Testis (tissue), 2 donors: ENCODE measurements at regions not wholly inside any gene's neighbourhood (a gene's known extent, or its start where the extent isn't known, plus 50 kb on each side); places are given as distances from the start of the nearest gene placed in this dataset.

Experiments
- DNase-seq: peaks from one replicate; pipeline ENCODE4 v3.0.0-alpha.2; 2019
- H3K27ac ChIP-seq, 2 donors: fragments of 200-600 bp; sonication (generic); one replicate each; pipeline ENCODE4 v1.5.1; 2019
- H3K27me3 ChIP-seq: fragments of 200-600 bp; sonication (generic); one replicate; pipeline ENCODE4 v1.5.1; 2019
- H3K36me3 ChIP-seq: fragments of 200-600 bp; sonication (generic); one replicate; pipeline ENCODE4 v1.5.1; 2017; ENCODE audit warnings: low read depth; ENCODE audit errors: missing control alignments
- H3K4me1 ChIP-seq: fragments of 200-600 bp; sonication (generic); one replicate; pipeline ENCODE4 v1.5.1; 2019
- H3K4me3 ChIP-seq, 2 donors: fragments of 200-600 bp; sonication (generic); one replicate each; pipeline ENCODE4 v1.5.1; 2017 to 2019
- H3K9me3 ChIP-seq: fragments of 200-600 bp; sonication (generic); one replicate; pipeline ENCODE4 v1.5.1; 2017
- POLR2A ChIP-seq: fragments of 450-650 bp; IDR thresholded peaks from one replicate; pipeline ENCODE4 v1.6.1; 2017; ENCODE audit warnings: antibody characterized with exemption, mild to moderate bottlenecking, moderate library complexity
- WGBS, 2 donors: methylation state at CpG; one replicate each; pipeline ENCODE4 v1.1.5; 2018; 5-methylcytosine and 5-hydroxymethylcytosine counted together
- intact Hi-C: fragments of 100-400 bp; cut with DNase I; formaldehyde crosslinking; loops from one replicate; pipeline ENCODE4 v1.15.1; 2023; ENCODE audit warnings: low total_unique reads
- TF ChIP-seq, protein P1 (sequence below), 3 experiments: fragments of 450-650 bp in 2 of 3; fragments of 200-600 bp in 1 of 3; sonication (generic) in 1 of 3; IDR thresholded peaks; one replicate each; pipeline ENCODE4 v1.5.1; 2016 to 2019; ENCODE audit warnings: antibody characterized with exemption in 3 of 3, mild to moderate bottlenecking in 2 of 3, moderate library complexity in 1 of 3

DNA sequence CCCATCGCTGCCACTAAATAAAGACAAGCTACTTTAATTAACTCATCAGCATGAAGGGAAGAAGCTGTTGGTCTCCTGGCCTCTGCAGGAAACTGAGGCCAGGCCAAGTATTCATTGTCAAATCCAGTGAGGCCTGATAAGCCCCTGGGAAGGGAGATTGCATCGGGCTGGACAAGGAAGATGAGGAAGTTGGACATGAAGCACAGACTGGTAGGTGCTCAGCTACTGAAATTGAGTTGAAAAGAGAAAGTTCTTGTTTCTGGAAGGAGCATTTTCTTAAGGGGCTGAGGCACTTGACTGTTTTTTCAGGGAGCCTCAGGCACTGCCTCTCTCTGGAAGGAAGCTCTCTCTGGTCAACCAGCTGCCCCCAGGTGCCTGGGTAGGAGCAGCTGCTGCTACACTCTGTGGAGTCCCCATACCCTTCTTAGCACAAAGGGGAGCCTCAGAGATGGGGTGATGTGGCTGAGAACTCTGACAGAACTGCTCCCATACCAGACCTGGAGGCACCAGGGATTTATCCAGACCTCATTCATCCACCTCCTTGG lies 90.3 kb upstream of the IKZF1 start:
- 80 to 89% methylated on average over 2 of the region's 2 CpGs for WGBS, 2 donors
- TF ChIP-seq, protein P1, sequence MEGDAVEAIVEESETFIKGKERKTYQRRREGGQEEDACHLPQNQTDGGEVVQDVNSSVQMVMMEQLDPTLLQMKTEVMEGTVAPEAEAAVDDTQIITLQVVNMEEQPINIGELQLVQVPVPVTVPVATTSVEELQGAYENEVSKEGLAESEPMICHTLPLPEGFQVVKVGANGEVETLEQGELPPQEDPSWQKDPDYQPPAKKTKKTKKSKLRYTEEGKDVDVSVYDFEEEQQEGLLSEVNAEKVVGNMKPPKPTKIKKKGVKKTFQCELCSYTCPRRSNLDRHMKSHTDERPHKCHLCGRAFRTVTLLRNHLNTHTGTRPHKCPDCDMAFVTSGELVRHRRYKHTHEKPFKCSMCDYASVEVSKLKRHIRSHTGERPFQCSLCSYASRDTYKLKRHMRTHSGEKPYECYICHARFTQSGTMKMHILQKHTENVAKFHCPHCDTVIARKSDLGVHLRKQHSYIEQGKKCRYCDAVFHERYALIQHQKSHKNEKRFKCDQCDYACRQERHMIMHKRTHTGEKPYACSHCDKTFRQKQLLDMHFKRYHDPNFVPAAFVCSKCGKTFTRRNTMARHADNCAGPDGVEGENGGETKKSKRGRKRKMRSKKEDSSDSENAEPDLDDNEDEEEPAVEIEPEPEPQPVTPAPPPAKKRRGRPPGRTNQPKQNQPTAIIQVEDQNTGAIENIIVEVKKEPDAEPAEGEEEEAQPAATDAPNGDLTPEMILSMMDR (IDR thresholded peaks at IDR 0.05), result no peak
- no peak for TF ChIP-seq POLR2A
- intact Hi-C loops, result no loop called here

DNA sequence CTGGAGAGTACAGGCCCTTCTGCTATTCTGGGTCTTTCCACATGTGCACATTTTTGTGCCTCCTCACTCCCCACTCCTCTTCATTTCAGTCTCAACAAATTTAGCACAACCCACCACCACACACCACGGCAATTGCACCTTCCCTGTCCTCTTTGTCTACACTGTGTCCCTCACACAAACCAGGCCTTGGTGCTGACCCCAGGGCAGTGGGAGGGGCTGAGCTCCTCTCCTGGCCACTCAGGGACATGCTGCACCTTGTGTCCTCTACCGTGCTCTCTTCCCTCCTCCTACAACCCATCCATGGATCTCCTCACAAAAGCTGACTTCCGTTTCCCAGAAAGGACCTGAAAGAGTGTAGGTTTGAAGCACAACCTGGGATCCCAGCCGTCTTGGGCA lies 90.9 kb upstream of the IKZF1 start:
- H3K27ac ChIP-seq, result no peak overlapping the region
- no peaks in the 10 kb centered on the region for H3K4me1 ChIP-seq
- no peaks in the 10 kb centered on the region for H3K36me3 ChIP-seq
- DNase-seq, result no peak
- no peaks in the 10 kb centered on the region for H3K9me3 ChIP-seq
- intact Hi-C loops, result no loop called here
- no peak for TF ChIP-seq POLR2A
- TF ChIP-seq, protein P1 (IDR thresholded peaks at IDR 0.05), result no peak
- 77 to 89% methylated on average over 4 of the region's 4 CpGs for WGBS, 2 donors
- no peaks in the 10 kb centered on the region for H3K27me3 ChIP-seq
- H3K4me3 ChIP-seq, result no peak overlapping the region

More for the DNA sequence above, 90.3 kb upstream of the IKZF1 start:
- no peaks in the 10 kb centered on the region for H3K4me1 ChIP-seq
- no peaks in the 10 kb centered on the region for H3K9me3 ChIP-seq
- no peaks in the 10 kb centered on the region for H3K36me3 ChIP-seq
- DNase-seq, result no peak
- no peak overlapping the region for H3K4me3 ChIP-seq
- H3K27ac ChIP-seq, result no peak overlapping the region
- no peaks in the 10 kb centered on the region for H3K27me3 ChIP-seq

DNA sequence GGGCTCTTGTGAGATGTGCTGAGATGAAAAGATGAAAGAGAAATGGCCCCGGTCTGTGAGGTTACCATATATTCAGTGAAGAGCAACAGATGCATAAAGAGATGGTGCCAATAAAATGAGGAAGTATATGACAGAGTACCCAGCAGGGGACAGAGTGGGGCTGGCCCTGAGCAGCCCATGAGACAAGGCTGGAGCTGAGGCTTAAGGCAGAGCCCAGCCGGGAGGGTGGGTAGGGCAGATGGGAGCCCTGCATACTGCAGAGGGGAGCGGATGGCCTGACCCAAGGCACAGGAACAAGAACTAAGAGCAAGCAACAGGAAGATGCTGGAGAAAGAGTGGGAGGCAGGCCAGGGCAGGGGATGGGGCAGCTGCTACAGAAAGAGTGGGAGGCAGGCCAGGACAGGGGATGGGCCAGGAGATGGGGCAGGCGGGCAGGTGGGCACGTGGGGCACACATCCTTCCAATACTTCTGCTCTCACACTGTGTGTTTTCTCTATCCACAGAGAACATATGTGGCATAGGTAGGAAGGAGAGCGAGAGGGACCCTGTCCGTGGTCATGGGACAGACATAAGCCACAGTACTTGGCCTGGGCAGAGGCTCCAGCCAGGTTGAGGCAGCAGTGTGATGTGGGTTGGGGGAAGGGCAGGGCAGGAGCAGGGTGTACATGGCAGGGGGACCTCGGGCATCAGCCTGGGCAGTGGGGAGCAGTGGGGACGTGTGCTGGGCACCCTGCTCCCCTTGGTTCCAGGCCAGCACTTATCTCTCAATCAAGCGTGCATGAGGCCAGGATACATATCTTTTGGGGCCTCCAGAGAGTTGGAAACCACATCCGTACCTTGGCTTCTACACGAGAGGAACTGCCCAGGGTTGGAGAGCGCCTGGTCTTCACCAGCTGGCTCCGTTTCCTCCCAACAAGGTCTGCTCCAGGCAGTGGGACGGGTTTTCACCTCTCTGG lies 91.6 kb upstream of the IKZF1 start:
- no peaks in the 10 kb centered on the region for H3K27me3 ChIP-seq
- TF ChIP-seq POLR2A, result no peak
- TF ChIP-seq, protein P1 (IDR thresholded peaks at IDR 0.05), result no peak
- intact Hi-C loops, result no loop called here

DNA sequence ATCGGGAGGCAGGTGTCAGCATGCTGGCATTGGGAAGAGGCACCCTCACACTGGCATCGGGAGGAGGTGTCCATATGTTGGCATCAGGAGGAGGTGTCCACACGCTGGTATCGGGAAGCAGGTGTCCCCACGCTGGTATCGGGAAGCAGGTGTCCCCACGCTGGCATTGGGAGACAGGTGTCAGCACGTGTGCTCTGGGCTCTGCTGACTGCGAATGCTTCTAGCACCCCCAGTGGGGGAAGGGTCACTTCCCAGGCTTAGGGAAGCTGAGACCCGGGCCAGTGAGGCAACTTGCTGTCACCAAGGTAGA lies 92.5 kb upstream of the IKZF1 start:
- no peak overlapping the region for H3K4me3 ChIP-seq
- H3K27ac ChIP-seq, result no peak overlapping the region
- TF ChIP-seq POLR2A, result no peak
- TF ChIP-seq, protein P1 (IDR thresholded peaks at IDR 0.05), result no peak
- H3K27me3 ChIP-seq, result no peaks in the 10 kb centered on the region
- intact Hi-C loops, result no loop called here
- 74 to 88% methylated on average over 8 to 10 of the region's 10 CpGs for WGBS, 2 donors
- no peaks in the 10 kb centered on the region for H3K36me3 ChIP-seq
- no peak for DNase-seq
- H3K9me3 ChIP-seq, result no peaks in the 10 kb centered on the region
- no peaks in the 10 kb centered on the region for H3K4me1 ChIP-seq

More for the DNA sequence above, 91.6 kb upstream of the IKZF1 start:
- Histone ChIP-seq H3K9me3 (no peaks in the 10 kb centered on the region), H3K27ac (no peak overlapping the region), H3K4me1 (no peaks in the 10 kb centered on the region), H3K36me3 (no peaks in the 10 kb centered on the region), H3K4me3 (no peak overlapping the region)
- WGBS, 2 donors, result 82 to 88% methylated on average over 12 to 15 of the region's 15 CpGs
- DNase-seq, result no peak
